DND-41 (cell line): ENCODE measurements at regions not wholly inside any gene's neighbourhood (a gene's known extent, or its start where the extent isn't known, plus 50 kb on each side); places are given as distances from the start of the nearest gene placed in this dataset.
"Not testable (repeated sequence)": the region's sequence is repeated elsewhere in the genome, so short reads cannot be mapped to it uniquely, and the experiment has no call there.

Experiments used
- ATAC-seq: fragments of 200-7000 bp; cut with Tn5 transposase; 3 replicates; pipeline ENCODE4 v1.9.1; 2021; ENCODE audit warnings: low read depth; ENCODE audit not compliant: insufficient read depth
- DNase-seq: peaks from one replicate; pipeline ENCODE4 v3.0.0-alpha.2; 2020
- H2AFZ ChIP-seq: 2 replicates; pipeline ENCODE4 v1.6.0; 2012; ENCODE audit warnings: low read depth, low read length
- H3K27ac ChIP-seq: 2 replicates; pipeline ENCODE4 v1.5.1; 2012; ENCODE audit warnings: low read length, inconsistent platforms
- H3K27me3 ChIP-seq: fragments of 200-600 bp; sonication (generic); 2 replicates; pipeline ENCODE4 v1.6.0; 2012; ENCODE audit warnings: low read length, mild to moderate bottlenecking, inconsistent platforms; ENCODE audit not compliant: insufficient read depth, poor library complexity
- H3K36me3 ChIP-seq: 2 replicates; pipeline ENCODE4 v1.5.1; 2012; ENCODE audit warnings: low read length, inconsistent platforms; ENCODE audit not compliant: insufficient read depth
- H3K4me1 ChIP-seq: 2 replicates; pipeline ENCODE4 v1.5.1; 2012; ENCODE audit warnings: mild to moderate bottlenecking, low read length; ENCODE audit not compliant: insufficient read depth
- H3K4me2 ChIP-seq: 2 replicates; pipeline ENCODE4 v1.6.0; 2012; ENCODE audit warnings: mild to moderate bottlenecking, moderate library complexity, low read length, inconsistent platforms; ENCODE audit not compliant: insufficient read depth
- H3K4me3 ChIP-seq, 2 experiments: fragments of 200-600 bp in 1 of 2; shearing (Covaris generic) in 1 of 2; 2 replicates each; pipeline ENCODE4 v1.5.1; 2012 to 2016; ENCODE audit warnings: inconsistent platforms in 2 of 2, low read length in 2 of 2, mild to moderate bottlenecking in 2 of 2, low read depth in 1 of 2, moderate library complexity in 1 of 2
- H3K79me2 ChIP-seq: 2 replicates; pipeline ENCODE4 v1.6.0; 2012; ENCODE audit warnings: low read length, inconsistent platforms; ENCODE audit not compliant: insufficient read depth
- H3K9ac ChIP-seq: 2 replicates; pipeline ENCODE4 v1.6.0; 2012; ENCODE audit warnings: low read depth, mild to moderate bottlenecking, inconsistent platforms, low read length, moderate library complexity
- H3K9me3 ChIP-seq: 2 replicates; pipeline ENCODE4 v1.5.1; 2012; ENCODE audit warnings: low read length, moderate library complexity, mild to moderate bottlenecking, inconsistent platforms; ENCODE audit not compliant: insufficient read depth, severe bottlenecking
- H4K20me1 ChIP-seq: 2 replicates; pipeline ENCODE4 v1.6.0; 2012; ENCODE audit warnings: low read length; ENCODE audit not compliant: insufficient read depth
- CTCF ChIP-seq: IDR thresholded peaks from 2 replicates; pipeline ENCODE4 v1.5.1; 2012; ENCODE audit warnings: borderline replicate concordance, low read length, moderate library complexity, mild to moderate bottlenecking; ENCODE audit not compliant: poor library complexity, severe bottlenecking; ENCODE audit errors: extremely low read depth
- EZH2 ChIP-seq: IDR thresholded peaks from 3 replicates; pipeline ENCODE4 v1.6.1; 2012; ENCODE audit warnings: borderline replicate concordance, low read depth, mild to moderate bottlenecking, moderate library complexity, low read length, inconsistent platforms; ENCODE audit not compliant: severe bottlenecking

- DNase-seq (peak; percentile 15), ATAC-seq (no peak)
- Histone ChIP-seq H3K4me1 (no peaks in the 10 kb centered on the region), H3K9ac (no peak overlapping the region), H3K36me3 (no peaks in the 10 kb centered on the region), H3K9me3 (no peaks in the 10 kb centered on the region), H3K27ac (no peak overlapping the region), H3K4me3 (no peak overlapping the region), H3K79me2 (no peaks in the 10 kb centered on the region), H4K20me1 (no peaks in the 10 kb centered on the region), H3K27me3 (no peaks in the 10 kb centered on the region), H3K4me2 (no peak overlapping the region), H2AFZ (no peak overlapping the region)
- TF ChIP-seq EZH2 (no peak), CTCF (peak; percentile 64)
Observed at GRCh38 chr11:90476442-90477007, 253.7 kb upstream of the CHORDC1 start.

- Histone ChIP-seq H3K27ac (no peak overlapping the region), H3K36me3 (no peaks in the 10 kb centered on the region), H3K9ac (no peak overlapping the region), H3K27me3 (no peaks in the 10 kb centered on the region), H3K79me2 (no peaks in the 10 kb centered on the region), H3K4me3 (no peak overlapping the region), H3K9me3 (no peaks in the 10 kb centered on the region), H3K4me1 (no peaks in the 10 kb centered on the region), H3K4me2 (no peak overlapping the region), H2AFZ (no peak overlapping the region), H4K20me1 (no peaks in the 10 kb centered on the region)
- DNase-seq (no peak), ATAC-seq (no peak)
- no peak for TF ChIP-seq CTCF
- no peak for TF ChIP-seq EZH2
Observed at GRCh38 chr11:90468923-90469322, 246.1 kb upstream of the CHORDC1 start.

- no peaks in the 10 kb centered on the region for H3K36me3 ChIP-seq
- no peak overlapping the region for H3K4me2 ChIP-seq
- H3K79me2 ChIP-seq, result no peaks in the 10 kb centered on the region
- no peak overlapping the region for H3K4me3 ChIP-seq
- ATAC-seq (no peak), DNase-seq (no peak)
- H2AFZ ChIP-seq, result no peak overlapping the region
- H3K27ac ChIP-seq, result no peak overlapping the region
- no peaks in the 10 kb centered on the region for H3K4me1 ChIP-seq
- H4K20me1 ChIP-seq, result no peaks in the 10 kb centered on the region
- no peak for TF ChIP-seq EZH2
- no peak for TF ChIP-seq CTCF
- no peaks in the 10 kb centered on the region for H3K27me3 ChIP-seq
- H3K9ac ChIP-seq, result no peak overlapping the region
- no peaks in the 10 kb centered on the region for H3K9me3 ChIP-seq
Observed at GRCh38 chr11:90465553-90465952, 242.7 kb upstream of the CHORDC1 start.

- not testable (repeated sequence) for H3K4me3 ChIP-seq, H3K4me1 ChIP-seq, H3K79me2 ChIP-seq, DNase-seq, H3K4me2 ChIP-seq, H4K20me1 ChIP-seq, H3K36me3 ChIP-seq, ATAC-seq, H2AFZ ChIP-seq, H3K9ac ChIP-seq, H3K9me3 ChIP-seq, H3K27me3 ChIP-seq, H3K27ac ChIP-seq
Observed at GRCh38 chr11:90455347-90455920, 232.6 kb upstream of the CHORDC1 start.
